HG02852 (cell line): ENCODE measurements at regions not wholly inside any gene's neighbourhood (a gene's known extent, or its start where the extent isn't known, plus 50 kb on each side); places are given as distances from the start of the nearest gene placed in this dataset.
"Not testable (repeated sequence)": the region's sequence is repeated elsewhere in the genome, so short reads cannot be mapped to it uniquely, and the experiment has no call there.

Source experiments
- ATAC-seq: cut with Tn5 transposase; IDR thresholded peaks from one replicate; pipeline ENCODE4 v1.9.1; 2021; ENCODE audit warnings: mild to moderate bottlenecking, moderate library complexity; ENCODE audit not compliant: unreplicated experiment

DNA sequence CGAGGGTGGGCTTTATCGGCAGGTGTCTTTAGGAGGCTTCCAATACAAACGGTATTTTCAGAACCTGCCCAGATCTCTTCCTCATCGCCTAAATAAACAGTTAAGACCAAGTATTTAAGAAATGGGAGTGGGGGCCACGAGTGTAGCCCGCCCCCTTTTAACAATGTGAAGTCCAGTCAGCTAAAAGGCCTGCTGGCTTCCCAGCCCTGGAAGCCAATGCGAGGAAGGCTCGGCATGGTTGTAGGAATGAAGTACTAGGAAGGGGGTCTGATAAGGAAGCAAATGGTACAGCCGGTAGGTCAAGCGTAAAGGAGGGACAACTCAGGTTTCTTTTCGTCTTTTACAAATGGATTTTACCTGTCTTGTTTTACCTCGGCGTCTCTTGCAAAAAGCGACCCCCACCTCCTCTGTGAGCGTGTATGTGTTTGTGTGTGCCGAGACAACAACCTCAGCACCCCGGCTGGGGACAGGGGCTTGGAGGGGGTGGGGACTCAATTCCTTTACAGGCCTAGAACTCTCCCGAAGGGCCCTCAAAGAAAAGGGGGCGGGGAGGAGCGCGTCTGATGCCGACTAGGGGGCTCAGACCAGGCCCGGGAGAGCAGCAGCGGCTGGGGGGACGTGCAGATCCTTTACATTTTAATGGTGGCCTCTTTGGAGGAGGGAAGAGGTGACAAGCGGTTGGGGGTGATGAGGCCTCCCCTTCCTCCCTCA lies 147.6 kb downstream of the GPR85 start:
- ATAC-seq = peak; percentile 13

GRCh38 chr7:112937651-112938415 lies 147.6 kb upstream of the TMEM168 start:
- ATAC-seq = no peak

- no peak for ATAC-seq
Observed at GRCh38 chr7:112933598-112933997, 143.4 kb upstream of the TMEM168 start.

DNA sequence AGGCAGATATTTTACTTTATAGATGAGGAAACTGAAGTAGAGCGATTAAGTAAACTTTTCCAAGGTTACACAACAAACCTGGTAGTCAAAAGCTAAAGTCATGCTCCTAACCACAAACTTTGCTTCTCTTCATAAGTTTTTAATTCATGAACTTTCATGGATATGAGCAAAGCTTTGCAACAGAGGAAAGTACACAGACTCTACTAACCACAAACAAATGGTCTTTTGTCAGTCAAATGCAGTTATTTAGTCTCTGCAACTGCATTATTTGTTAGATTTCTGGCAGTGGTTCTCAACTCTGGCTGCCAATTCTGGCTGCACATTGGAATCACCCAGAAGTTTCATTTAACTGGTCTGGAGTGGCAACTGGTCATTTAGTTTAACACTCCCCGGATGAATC lies 140.6 kb upstream of the TMEM168 start:
- no peak for ATAC-seq

DNA sequence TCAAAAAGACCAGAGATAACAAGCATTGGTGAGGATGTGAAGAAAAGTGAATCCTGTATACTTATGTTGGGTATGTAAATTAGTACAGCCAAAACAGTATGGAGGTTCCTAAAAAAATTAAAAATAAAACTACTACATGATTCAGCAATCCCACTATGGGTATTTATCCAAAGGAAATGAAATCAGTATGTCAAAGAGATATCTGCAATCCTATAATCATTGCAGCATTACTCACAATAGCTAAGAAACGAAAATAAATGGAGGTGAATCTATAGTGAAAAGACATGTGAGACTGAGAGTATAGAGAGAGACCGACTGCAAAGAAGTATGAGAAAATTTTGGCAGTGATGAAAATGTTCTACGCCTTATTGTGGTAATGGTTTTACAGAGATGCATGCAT lies 139.2 kb upstream of the TMEM168 start:
- ATAC-seq = no peak

DNA sequence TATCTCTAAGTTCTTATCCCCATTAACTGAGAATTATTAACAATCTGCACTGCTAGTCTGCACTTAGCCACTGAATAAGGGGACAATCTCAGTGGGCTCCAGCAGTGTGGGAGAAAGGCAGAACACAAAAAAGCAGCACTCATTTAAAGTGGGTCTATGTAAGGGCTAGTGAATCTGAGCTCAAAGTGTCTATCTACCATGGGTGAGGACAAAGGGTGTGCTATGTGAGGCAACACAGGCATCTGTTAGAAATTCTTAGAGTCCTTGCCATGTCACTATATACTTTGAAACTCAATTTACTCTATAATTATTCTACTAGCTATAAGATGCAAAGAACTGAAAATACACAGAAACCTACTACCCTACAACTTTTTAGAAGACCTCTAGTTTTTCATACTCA lies 135.8 kb upstream of the TMEM168 start:
- ATAC-seq = no peak

DNA sequence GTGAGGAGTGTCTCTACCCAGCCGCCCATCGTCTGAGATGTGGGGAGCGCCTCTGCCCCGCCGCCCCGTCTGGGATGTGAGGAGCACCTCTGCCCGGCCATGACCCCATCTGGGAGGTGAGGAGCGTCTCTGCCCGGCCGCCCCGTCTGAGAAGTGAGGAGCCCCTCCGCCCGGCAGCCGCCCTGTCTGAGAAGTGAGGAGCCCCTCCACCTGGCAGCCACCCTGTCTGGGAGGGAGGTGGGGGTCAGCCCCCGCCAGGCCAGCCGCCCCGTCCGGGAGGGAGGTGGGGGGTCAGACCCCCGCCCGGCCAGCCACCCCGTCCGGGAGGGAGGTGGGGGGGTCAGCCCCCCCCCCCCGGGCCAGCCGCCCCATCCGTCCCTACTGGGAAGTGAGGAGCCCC lies 132.4 kb upstream of the TMEM168 start:
- ATAC-seq = not testable (repeated sequence)

DNA sequence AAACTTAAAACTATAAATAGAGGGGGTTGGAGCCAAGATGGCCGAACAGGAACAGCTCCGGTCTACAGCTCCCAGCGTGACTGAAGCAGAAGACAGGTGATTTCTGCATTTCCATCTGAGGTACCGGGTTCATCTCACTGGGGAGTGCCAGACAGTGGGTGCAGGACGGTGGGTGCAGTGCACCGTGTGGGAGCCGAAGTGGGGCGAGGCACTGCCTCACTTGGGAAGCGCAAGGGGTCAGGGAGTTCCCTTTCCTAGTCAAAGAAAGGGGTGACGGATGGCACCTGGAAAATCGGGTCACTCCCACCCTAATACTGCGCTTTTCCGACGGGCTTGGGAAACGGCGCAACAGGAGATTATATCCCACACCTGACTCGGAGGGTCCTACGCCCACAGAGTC lies 126.2 kb upstream of the TMEM168 start:
- not testable (repeated sequence) for ATAC-seq

DNA sequence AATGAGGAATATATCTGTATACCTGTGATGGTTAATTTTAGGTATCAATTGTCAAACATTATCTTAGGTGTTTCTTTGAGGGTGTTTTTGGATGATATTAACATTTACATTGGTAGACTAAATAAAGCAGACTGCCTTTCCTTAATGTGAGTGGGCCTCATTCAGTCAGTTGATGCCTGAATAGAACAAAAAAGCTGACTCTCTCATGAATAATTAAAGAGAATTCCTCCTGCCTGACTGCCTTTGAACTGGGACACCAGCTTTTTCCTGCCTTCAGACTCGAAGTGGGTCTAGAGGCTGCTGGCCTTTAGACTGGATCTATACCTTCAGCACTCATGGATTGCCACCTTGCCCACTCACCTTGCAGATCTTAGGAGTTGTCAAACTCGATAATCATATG lies 117.9 kb upstream of the TMEM168 start:
- ATAC-seq = no peak

GRCh38 chr7:112907658-112908057 lies 117.5 kb upstream of the TMEM168 start:
- ATAC-seq = no peak

DNA sequence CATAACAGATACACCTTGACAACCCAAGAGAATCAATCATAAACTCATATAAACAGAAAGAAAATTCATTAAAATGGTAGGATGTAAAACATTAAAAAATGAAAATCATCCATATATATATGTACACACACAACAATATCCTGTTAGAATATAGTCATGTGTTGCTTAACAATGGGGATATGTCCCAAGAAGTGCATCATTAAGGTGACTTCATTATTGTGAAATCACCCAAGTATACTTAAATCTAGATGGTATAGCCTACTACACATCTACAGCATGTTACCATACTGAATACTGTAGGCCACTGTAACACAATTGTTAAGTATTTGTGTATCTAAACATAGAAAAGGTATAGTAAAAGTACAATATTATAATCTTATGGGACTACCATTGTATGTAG lies 115.8 kb upstream of the TMEM168 start:
- no peak for ATAC-seq

GRCh38 chr7:112905413-112905812 lies 115.2 kb upstream of the TMEM168 start:
- no peak for ATAC-seq

DNA sequence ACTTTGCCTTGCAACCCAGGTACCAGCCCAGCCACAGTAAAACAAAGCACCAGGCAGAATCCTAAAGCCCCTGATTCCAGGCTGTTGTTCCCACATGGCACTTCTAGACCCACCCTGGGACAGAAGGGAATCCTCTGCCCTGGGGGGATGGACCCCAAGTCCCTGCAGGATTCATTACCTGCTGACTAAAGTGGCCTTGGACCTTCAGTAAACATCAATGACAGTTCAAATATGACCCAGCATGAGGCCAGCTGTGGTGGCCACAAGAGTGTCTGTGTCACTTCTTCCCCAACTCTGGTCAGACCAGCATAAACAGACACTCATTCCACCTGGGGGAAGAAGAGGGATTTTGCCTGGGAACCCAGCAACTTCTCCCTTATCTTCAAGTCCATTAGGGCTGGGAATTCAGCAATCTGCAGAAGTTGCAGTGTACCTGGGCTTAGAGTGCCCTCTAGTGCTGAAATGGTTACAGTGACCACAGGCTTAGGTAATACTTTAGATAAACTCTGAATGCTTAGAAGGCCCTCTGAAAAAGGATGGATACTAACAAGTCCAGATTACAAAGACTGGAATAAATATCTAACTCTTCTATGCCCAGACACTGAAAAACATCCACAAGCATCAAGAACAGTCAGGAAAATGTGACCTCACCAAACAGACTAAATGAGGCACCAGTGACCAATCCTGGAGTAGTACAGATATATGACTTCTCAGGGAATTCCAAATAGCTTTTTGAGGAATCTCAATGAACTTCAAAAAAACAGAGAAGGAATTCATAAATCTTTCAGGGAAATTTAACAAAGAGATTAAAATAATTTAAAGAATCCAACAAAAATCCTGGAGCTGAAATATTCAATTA lies 108.5 kb upstream of the TMEM168 start:
- ATAC-seq = peak; percentile 92

DNA sequence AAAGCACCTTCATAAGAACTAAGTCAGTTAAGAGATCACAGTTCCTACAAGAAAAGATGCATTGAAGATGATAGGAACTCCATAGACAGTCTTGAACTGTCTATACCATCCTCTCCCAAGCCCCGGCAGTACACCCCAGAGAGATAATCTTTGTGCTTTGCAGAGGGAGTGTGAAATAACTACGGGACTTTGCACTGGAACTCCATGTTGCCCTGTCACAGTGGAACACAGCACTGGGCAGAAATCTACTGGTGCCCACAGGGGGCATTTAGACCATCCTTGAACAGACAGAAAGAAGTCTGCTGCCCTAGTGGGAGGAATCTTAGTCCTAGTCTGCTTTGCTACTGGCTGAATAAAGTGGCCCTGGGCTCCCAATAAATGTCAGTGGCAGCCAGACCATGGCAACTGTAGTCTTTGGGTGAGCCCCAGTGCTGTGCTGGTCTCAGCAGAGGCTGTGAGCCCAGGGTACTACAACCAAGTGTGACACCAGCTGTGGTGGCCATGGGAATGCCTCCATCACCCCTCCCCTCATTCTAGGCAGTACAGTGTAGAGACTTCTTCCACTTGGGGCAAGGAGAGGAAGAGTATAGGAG lies 107.7 kb upstream of the TMEM168 start:
- no peak for ATAC-seq

- ATAC-seq = no peak
Observed at GRCh38 chr7:112896026-112896601, 105.9 kb upstream of the TMEM168 start.

DNA sequence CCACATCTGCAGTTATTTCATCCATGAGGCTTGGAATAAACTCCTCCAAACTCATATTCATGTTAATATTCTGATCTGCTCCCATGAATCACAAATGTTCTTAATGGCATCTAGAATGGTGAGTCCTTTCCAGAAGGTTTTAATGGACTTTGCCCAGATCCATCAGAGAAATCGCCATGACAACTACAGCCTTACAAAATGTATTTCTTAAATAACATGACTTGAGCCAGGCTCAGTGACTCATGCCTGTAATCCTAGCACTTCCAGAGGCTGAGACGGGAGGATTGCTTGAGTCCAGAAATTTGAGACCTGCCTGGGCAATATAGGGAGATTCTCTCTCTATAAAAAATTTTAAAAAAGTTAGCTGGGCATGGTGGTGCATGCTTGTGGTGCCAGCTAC lies 102.1 kb upstream of the TMEM168 start:
- no peak for ATAC-seq

GRCh38 chr7:112891698-112892097 lies 101.5 kb upstream of the TMEM168 start:
- ATAC-seq = no peak

- ATAC-seq = no peak
Observed at GRCh38 chr7:112889834-112890438, 99.7 kb upstream of the TMEM168 start.

DNA sequence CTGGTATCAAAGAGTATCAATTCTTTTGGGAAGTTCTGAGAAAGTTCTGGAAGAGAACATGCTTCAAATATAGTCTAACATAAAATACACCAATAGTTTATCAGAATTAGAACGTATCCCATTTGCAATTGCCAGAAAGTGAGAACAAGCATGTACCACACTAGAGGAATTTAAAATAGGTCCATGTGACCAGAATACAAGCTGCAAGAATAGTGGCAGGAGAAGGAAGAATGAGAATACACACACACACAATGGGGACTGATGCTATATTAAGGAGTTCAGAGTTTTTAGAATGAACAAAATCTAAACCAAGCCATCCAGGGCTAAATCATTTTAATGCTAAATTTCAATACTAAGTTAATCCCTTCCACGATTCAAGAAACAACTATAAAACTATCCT lies 99.1 kb upstream of the TMEM168 start:
- ATAC-seq = no peak

DNA sequence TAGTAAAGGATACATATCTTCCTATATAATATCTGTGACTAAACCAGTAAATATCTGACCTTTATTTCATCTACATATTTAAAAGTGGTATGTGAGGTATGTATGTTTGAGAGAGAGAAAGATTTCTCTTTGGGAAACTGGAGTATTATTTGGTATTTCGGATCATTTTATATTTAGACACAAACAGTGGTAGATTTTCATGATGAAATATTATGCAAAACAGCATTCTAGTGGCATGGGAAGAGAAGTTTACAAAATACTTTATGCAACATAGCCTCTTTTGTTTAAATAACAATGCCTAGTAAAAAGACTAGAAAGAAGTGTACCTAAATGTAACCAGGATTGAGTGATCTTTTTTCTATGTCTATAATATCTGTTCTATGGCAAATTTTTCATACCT lies 98.6 kb upstream of the TMEM168 start:
- ATAC-seq = no peak
